ENCODE measurements at regions not wholly inside any gene's neighbourhood (a gene's known extent, or its start where the extent isn't known, plus 50 kb on each side); places are given as distances from the start of the nearest gene placed in this dataset.

GRCh38 chr7:85512790-85513189 is 325.9 kb upstream of the SEMA3D start:
- no peak for TF ChIP-seq ZNF274 (IDR thresholded peaks at IDR 0.05; ENCODE audit: low read depth, low read length)
- no peak for TF ChIP-seq YY1 (IDR thresholded peaks at IDR 0.05; ENCODE audit: insufficient read depth, insufficient read length)
